ENCODE measurements at regions not wholly inside any gene's neighbourhood (a gene's known extent, or its start where the extent isn't known, plus 50 kb on each side); places are given as distances from the start of the nearest gene placed in this dataset.

DNA sequence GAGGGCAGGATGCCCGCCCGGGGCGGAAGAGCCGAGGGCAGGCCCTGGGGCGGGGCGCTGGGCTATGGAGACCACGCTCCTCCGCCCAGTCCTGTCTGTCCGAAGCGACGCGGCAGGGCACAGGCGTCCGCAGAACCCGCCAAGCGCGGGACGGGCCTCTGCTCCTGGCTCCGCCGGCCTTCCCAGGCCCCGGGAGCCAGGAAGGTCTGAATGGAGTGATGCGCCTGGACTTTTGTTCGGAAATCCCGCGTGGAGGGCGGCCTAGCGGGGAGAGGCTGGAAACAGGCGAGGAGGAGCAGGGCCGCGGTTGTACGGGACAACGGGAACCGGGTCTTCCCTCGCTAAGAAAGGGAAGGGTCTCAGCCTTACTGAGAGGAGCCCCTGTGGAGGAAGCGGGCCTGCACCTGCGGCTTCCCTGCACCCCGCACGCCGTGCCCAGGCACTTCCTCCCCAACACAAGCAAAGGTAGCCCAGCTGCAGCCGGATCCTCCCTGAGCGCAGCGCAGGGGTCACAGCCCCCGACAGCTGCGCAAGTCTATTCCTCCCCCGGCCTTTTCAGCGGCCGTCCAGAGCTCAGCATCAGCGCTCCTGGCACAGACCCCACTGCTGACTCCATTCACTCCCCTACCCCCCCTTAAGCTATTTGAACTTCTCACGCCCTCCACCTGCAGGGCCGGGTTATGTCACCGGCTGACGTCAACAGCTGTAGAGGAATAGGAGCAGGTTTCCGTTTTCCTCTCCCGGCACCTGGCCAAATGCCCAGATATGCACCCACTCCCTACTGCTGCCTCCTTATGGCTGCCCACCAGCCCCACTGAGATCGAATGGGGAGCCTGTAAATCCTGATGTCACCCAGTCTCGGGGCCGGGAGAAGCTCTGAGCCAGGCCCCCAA is 143.2 kb upstream of the RET start:
- peak; percentile 66 for DNase-seq

DNA sequence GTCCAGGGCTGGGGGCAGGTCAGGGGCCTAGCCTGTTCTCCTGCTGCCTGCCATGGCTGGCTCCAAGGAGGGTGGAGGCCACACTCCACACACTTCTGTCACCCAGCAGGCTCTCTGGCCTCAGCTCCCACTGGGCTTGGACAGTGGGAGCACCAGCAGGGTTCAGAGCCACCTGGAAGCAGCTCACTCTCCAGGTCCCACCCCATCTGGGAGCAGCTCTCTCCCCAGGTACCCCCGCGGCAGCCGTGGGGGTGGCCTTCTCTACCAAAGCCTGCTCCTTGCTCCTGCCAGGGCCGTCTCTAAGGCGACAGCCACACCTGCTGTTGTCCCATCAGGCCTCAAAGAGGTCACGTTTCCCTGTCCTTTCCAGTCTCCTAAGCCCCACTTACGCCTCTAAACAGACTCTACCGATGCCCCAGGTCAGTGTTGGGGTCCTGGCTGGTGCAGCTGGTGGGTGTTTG is 142.5 kb upstream of the RET start:
- DNase-seq = no peak

DNA sequence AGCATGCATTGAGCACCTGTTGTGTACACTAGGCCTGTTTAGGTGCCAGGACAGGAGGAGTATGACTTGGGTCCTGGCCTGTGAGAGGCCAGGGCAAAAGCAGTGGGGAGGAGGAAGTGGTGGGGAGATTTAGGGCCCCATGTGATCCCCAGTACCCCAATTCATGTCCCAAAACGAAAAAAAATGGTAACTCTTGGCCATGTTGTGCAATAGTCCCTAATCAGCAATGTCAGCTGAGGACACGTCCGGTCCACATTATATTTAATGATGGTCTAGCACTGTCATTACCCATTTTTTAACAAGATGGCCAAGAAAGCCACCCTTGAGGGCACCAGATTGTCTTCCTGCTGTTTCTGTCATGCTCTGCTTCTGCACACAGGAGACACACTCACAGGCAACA is 142.0 kb upstream of the RET start:
- DNase-seq = no peak

DNA sequence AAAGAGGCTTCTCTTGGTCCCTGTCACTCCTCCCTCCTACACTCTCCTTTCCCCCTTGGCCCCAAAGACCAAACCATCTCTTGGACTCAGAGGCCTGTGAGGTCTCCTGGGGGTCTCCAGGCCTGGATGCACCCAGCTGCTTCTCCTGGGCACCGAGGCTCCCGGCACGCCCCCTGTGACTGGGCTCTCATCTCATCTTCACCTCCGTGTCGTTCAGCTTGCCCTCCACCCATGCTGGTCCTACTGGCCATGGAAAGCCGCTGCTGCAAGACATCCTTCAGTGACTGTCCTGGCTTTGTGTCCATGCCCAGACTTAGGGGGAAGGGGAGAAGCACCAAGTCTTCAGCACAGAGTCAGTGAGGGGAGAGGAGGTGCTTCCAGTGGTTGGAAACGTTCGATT is 141.4 kb upstream of the RET start:
- DNase-seq = no peak

DNA sequence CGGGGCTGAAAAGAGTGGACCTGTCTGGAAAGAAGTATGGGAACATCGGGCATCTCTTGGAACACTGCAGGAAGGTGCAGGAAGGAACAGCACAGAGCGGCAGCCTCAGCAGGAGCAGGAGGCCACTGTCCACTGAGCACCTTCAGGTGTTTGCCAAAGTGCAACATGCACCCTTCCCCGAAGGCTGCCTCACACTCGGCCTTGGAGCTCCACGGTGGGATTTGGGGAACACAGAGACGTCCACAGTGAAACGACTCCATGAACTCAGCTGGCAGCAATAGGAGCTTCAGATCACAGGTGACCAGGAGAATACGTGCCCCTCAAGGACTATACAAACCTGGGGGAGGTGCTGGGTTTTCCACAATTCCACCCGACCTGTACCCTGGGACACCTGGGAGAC is 140.3 kb upstream of the RET start:
- DNase-seq = no peak

DNA sequence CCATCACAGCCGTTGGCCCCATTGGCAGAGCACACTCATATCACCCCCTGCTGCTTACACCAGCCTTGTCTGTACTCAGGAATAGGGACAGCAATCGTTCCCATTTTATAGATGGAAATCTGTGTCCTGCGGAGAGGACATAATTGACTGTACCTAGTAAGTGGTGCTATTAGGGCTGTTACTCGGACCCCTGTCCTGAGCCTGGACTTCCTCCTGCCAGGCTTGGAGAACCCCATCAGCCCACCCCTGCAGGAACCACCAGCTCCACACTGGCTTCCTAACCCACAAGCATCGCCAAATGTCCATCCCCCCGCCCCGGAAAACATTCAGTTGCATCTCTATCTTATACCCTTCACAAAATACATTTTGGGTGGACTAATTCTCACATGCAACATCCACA is 139.8 kb upstream of the RET start:
- DNase-seq = no peak

DNA sequence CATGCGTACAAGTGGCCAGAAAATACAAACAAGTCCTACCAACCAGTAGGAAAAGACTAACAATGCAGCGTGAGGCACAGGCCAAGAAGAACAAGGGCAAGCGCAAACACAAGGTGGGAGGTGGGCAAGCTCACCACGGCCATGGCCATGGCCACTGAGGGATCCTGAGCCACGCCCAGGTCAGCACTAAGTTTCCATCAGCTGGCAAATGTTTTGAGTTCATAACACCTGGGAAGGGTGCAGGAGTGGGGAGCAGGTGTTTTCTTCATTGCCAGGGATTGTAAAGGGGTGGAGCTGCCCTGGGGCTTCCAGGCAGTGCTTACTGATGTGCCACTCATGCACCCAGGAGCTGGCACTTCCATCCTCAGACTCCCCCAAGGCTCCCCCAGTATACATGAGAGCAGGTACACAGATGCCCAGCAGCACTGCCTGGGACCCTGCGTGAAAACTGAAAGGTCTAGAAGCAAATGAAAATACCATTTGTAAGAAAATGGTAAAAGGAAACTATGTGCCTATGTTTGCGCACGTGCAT is 139.2 kb upstream of the RET start:
- DNase-seq = no peak

DNA sequence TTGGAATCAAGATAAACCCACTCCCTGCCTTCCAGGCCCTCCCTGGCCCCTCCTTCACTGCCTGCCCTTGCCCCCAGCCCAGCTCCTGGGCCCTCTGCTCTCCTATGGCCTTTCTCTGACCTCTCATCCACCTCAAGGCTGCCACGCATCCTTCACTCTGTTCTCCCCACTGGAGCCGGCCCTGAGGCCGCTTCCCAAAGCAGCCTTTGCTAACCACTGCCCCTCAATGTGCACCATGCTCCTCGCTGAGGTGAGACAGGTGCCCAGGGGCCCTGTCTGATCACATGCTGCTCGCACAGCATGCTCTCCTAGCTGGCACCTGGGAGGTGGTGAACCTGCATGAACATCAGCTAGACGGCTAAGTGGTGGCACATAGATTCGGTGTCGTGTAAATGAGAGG is 138.5 kb upstream of the RET start:
- no peak for DNase-seq

DNA sequence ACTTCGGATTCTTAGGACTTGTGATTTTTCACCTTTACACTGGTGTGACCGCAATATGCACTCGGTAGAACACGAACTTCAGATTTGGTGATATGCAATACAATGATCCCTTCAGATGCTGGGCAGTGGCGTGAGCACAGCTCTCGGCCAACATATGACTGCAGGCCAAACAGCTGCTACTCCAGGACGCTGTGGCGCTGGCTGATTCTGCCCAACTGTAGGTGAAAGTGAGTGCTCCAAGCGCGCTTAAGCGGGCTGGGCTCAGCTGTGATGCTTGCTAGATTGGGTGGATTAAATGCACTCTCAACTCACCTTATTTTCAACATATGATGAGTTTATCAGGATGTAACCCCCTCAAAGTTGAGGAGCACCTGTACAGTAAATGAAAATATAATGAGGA is 137.6 kb upstream of the RET start:
- no peak for DNase-seq

DNA sequence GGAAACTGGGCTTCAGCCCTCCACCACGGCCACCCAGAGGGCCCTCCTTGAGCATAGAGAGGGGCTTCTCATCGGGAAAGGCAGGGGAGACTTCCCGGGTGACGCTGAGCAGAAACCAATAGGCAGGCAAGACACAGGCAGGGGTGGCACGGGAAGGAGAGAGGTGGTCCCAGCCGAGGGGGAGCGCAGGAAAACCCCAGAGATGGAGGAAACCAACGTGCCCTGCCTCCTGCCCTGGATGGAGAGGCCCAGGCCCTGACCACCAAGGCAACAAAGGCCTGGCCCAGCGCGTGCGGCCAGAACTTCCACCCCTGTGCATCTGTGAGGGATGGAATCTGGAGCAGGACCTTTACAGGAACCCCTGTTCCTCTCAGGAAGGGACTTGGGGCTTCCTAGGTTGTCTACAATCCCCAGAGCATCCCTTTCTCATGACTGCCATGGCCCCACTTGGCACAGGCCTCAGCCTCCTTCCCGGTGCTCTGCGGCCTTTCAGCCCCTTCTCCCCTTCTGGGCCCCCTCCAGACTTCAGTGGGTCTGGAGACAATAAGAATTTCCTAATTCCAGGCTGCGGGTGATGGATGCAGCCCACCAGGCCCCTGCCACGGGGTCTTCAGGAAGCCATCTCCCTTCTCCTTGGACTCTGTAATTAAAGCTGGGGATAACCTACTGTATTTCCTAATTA is 137.0 kb upstream of the RET start:
- DNase-seq = no peak

DNA sequence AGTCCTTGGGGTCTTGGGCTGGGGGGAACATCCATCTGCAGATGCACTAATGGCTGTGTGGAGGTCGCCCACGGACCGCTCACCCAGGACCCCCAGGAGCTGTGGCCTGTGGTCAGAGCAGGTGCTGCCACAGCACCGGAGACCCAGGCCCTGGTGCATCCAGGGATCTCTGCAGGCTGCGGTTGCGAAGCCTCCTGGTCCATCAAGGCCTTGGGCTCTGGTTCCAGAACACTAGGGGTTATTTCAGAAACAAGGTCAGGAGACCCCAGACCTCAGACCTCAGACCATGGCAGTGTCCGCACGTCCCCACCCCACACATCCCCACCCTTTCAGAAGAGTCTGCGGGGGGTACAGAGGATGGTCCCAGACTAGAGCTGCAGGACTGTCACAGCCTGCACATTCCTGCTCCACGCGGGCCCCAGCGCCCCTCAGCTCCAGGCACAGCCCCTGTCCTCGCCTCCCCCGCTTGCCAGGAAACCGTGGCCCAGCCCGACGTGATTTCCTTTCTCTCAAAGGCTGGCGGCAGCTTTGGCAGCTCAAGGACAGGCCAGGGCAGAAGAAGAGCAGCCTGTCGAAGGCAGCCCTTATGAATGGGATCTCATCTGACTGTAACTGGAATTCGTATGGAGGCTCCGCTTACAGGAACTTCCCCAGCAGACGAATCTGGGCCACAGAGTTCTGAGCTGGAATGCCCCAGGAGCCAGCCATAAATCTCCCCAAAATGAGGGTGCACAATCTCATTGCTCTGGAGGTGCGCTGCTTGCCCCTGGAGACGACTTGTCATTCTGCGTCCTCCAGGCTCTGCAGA is 136.2 kb upstream of the RET start:
- no peak for DNase-seq

DNA sequence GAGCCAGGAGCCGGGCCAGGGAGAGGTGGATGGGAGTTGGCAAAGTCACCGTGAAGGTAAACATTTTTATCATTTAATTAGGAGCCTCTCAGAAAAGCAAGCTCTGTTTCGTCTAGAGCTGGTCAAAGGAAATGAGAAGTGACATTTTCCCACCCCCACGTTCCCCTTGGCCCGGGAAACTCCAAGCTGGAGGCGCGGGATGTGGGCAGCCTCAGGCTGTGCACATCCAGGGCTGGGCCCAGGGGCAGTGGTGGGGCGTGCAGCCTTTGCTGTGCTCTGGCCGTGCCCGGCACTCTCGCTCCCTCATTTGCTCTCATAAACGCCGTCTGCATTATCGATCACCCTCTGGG is 135.6 kb upstream of the RET start:
- DNase-seq = no peak

DNA sequence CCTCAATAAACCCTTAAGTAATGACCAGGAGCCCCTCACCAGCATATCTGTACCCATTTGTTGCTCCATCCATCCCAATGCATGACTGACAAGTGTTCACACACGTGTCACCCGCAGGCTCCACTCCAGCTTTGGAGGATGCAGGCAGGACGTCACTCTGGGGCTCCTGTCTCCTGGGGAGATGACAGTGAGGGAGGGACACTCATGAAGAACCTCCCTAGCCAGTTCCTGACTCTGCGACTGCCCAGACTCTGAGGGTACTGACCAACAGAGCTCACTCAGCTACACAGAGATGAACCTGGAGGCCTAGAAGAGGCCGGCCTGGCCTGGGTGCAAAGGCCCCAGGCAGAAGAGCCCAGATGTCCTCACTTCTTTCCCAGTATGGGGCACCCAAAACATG is 135.1 kb upstream of the RET start:
- DNase-seq = no peak

DNA sequence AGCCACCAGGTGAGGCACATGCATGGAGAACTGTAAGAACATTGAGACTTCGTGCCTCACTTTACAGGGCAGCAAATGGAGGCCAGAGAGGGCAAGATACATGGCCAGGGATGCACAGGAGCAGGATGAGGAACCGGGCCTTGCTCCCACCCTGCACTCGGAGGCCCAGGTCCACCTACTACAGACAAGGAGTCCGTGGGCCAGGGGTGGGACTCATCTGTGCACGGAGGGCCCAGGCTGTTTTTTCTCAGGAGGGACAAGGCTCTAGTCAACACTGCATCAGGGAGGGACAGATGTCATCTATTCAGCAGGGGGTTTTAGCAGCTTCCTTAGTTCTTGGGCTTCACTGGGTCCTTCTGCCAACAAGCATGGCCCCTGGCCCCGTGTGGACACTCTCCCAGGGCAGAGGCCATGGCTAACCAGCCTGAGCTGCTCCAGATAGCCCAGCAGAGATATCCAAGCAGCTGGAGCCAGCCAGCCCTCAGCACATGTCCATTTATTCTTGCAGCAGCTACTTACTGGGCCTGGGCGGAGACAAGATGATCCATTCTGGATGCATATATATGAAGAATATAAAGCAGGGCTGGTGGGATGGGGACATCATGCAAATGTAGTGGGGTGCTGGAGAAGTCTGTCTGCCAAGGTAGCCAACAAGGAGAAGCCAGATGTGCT is 134.5 kb upstream of the RET start:
- DNase-seq = no peak

DNA sequence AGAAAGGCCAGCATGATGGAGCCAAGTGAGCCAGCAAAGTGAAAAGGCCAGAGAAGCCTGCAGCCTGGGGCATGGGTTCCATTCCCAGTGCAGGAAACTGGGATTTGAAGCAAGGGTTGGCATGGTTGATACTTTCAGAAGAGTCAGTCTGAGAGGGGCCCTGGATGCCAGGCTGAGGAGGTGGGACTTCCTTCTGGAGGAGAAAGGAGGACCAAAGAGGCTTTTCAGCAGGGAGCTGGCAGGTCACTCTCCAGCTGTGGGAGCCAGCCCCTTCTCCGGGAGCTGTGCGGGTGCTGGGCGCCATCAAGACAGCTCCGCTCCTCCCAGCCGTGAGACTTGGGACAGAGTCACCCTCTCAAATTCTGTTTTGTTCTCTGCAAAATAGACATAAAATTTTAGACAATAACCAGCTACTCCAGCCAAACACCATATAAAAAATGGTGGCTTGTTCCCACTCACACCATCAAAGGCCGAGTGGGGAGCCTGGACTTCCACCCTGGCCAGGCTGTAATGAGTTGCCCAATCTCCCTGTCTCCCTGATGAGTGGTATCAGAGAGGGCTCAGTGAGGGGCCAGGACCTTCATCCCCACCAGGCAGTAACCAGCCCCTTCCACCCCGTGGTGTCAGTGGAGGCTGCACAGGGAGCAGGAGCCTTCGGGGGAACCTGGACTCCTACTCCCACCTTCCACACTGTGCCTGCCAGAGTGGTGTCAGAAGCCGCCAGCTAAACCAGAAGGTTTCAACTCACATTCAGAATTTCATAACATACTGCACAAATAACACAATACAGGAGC is 133.6 kb upstream of the RET start:
- DNase-seq = no peak

DNA sequence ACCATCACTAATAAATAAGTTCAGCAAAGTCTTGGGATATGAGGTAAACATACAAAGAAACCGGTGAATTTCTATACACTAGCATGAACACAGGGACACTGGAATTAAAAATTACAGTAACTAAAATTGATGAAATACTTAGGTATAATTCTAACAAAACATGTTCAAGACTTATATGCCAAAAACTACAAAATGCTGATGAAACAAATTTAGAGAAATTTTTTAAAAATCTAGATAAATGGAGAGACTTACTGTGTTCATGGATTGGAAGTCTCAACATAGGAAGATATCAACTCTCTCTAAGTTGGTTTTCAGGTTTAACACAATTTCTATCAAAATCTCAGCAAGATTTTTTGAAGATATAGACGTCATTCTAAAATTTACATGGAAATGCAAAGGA is 128.8 kb upstream of the RET start:
- DNase-seq = no peak

DNA sequence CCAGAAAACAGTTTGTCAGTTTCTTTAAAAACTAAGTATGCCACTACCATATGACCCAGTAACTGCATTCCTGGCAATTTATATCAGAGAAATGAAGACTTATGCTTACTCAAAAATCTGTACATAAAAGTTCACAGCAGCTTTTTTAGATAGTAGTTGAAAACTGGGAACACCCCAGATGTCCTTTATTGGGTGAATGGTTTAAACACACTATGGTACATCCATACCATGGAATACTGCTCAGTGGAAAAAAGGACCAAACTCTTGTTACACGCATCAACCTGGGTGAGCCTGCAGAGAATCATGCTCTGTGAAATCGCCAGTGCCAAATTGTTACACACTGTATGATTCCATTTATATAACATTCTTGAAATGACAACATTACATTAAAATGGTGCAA is 127.6 kb upstream of the RET start:
- no peak for DNase-seq

DNA sequence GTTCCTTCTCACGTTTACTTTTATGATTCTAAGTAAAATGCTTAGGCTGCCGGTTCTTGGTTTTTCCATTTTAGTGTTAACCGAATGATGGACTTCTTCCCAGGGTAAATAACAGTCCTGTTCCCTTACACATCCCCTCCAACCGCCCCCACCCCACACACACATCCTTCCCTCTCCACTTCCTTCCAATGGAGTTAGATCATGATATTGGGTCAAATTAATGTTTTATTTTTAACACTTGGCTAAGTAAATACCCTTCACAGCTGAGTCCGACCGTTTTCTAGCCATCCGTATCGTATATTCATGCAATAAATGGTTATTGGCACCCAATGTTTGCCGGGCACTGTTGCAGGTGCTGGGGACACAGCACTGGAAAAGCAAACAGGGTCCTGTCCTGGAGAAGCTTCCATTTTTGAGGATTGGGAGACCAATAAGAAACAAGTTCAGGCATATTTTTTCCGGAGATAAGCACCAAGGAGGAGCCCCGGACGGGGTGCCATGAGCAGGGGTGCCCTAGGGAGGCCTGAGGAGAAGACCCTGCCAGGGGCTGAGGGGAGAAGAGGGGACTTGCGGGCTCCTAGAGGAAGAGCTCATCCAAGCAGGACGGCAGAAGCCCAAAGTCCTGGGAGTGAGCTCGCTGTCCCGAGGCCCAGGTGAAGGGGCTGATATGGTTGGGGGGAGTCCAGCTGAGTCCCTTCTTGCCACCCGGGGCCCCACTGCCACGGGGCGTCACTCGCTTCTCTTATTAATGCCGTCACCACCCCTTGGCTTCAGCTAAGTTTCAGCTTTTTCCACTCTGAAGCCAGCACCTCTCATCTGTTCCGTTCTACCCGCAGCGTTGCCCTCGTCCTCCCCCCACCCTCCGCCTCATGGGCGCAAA is 126.0 kb upstream of the RET start:
- DNase-seq = no peak

DNA sequence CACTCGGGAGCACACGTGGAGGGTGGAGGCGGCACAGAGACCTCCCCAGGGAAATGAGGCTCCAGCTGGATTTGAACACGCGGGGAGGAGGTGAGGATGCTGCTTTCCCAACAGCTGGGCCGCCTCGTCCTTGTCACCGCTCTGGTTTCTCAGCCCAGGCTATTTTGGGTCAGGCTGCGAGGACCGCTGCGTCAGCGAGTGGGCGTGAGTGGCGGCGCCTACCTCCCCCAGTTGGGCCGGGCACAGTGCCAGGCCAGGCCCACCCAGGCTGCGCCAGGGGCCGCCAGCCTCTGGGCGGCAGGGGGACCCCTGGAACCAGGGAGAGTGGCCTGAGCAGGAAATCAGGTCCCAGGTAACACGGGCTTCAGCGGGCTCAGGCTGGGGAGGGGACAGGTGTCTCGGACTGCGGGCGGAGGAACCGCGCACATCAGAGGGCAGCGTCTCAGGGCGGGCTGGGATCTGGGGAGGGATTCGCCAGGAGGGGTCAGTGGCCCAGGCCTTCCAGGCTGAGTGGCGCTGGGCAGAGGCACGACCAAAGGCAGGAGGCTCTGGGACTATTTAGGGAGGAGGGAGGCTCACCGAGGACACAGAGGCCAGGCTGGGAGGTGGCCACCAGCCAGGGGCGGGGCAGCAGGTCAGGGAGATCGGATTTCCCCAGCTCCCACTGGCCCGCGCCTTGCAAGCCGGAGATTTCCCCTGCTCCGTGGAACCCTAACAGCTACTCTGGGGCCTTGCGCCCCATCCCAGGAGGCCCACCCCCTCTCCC is 125.2 kb upstream of the RET start:
- DNase-seq = no peak

DNA sequence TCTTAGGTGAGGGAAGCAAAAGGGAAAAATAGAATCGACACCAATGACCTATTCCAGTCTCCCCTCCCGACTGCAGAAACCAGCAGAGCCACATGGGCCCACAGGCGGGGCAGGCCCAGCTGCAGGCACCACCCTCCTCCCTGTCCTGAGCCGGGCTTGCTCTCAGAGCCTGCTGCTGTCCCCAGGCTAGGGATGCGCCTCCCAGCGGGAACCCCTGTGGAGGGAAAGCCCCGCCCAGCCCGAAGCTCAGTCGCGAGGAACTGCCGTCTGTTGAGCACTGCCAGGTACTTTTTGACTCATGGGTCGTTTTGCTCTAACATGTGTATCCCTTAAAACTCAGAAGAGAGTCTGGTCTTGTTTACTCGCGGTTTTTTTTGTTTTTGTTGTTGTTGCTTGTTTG is 124.5 kb upstream of the RET start:
- DNase-seq = no peak

Data from hindlimb muscle (tissue), 1 donor.